ENCODE measurements at regions not wholly inside any gene's neighbourhood (a gene's known extent, or its start where the extent isn't known, plus 50 kb on each side); places are given as distances from the start of the nearest gene placed in this dataset.

- H3K27ac Mint-ChIP-seq: no peak overlapping the region
- H3K27me3 Mint-ChIP-seq: peaks cover 2 to 5% of the 10 kb centered on the region in 2 donors
- Histone ChIP-seq H3K9me3 (ENCODE audit: low read length) (no peaks in the 10 kb centered on the region), H3K27me3 (ENCODE audit: insufficient read depth, low read length, poor library complexity, severe bottlenecking) (no peaks in the 10 kb centered on the region), H3K4me1 (ENCODE audit: insufficient read depth, low read length) (no peaks in the 10 kb centered on the region), H3K4me3 (ENCODE audit: low read length) (no peak overlapping the region), H3K27ac (ENCODE audit: low read depth, low read length) (no peak overlapping the region), H3K36me3 (ENCODE audit: insufficient read depth, low read length) (no peaks in the 10 kb centered on the region)
- ChIA-PET POLR2A (no interaction called here), CTCF (no interaction called here)
- no peak for DNase-seq
- no peaks in the 10 kb centered on the region for H3K36me3 Mint-ChIP-seq
- H3K4me3 Mint-ChIP-seq: no peak overlapping the region
- H3K4me1 Mint-ChIP-seq: no peaks in the 10 kb centered on the region
- H3K9me3 Mint-ChIP-seq: no peaks in the 10 kb centered on the region
These were observed 97.2 kb upstream of the C3orf80 start for GRCh38 chr3:160128056-160128455.

- CTCF ChIA-PET: no interaction called here
- no peak overlapping the region for H3K4me3 Mint-ChIP-seq
- POLR2A ChIA-PET: no interaction called here
These were observed 95.7 kb upstream of the C3orf80 start for GRCh38 chr3:160129459-160130061.

GRCh38 chr3:160130071-160130470, 95.2 kb upstream of the C3orf80 start:
- CTCF ChIA-PET: no interaction called here
- no peak for DNase-seq
- Histone ChIP-seq H3K4me3 (ENCODE audit: low read length) (no peak overlapping the region), H3K27me3 (ENCODE audit: insufficient read depth, low read length, poor library complexity, severe bottlenecking) (no peaks in the 10 kb centered on the region), H3K9me3 (ENCODE audit: low read length) (no peaks in the 10 kb centered on the region), H3K27ac (ENCODE audit: low read depth, low read length) (no peak overlapping the region), H3K36me3 (ENCODE audit: insufficient read depth, low read length) (no peaks in the 10 kb centered on the region), H3K4me1 (ENCODE audit: insufficient read depth, low read length) (no peaks in the 10 kb centered on the region)
- peaks cover 4 to 5% of the 10 kb centered on the region in 2 donors for H3K27me3 Mint-ChIP-seq
- POLR2A ChIA-PET: no interaction called here
- no peak overlapping the region for H3K27ac Mint-ChIP-seq
- H3K4me1 Mint-ChIP-seq: no peaks in the 10 kb centered on the region
- no peak overlapping the region for H3K4me3 Mint-ChIP-seq
- no peaks in the 10 kb centered on the region for H3K9me3 Mint-ChIP-seq
- no peaks in the 10 kb centered on the region for H3K36me3 Mint-ChIP-seq

More at GRCh38 chr3:160129459-160130061, 95.7 kb upstream of the C3orf80 start:
- Histone ChIP-seq H3K27me3 (ENCODE audit: insufficient read depth, low read length, poor library complexity, severe bottlenecking) (no peaks in the 10 kb centered on the region), H3K36me3 (ENCODE audit: insufficient read depth, low read length) (no peaks in the 10 kb centered on the region), H3K4me1 (ENCODE audit: insufficient read depth, low read length) (no peaks in the 10 kb centered on the region), H3K9me3 (ENCODE audit: low read length) (no peaks in the 10 kb centered on the region), H3K27ac (ENCODE audit: low read depth, low read length) (no peak overlapping the region), H3K4me3 (ENCODE audit: low read length) (no peak overlapping the region)
- H3K4me1 Mint-ChIP-seq: no peaks in the 10 kb centered on the region
- no peaks in the 10 kb centered on the region for H3K9me3 Mint-ChIP-seq
- H3K36me3 Mint-ChIP-seq: no peaks in the 10 kb centered on the region
- H3K27me3 Mint-ChIP-seq: peaks cover 4 to 5% of the 10 kb centered on the region in 2 donors
- H3K27ac Mint-ChIP-seq: no peak overlapping the region
- no peak for DNase-seq

GRCh38 chr3:160130950-160131349, 94.3 kb upstream of the C3orf80 start:
- no peaks in the 10 kb centered on the region for H3K4me1 ChIP-seq (ENCODE audit: insufficient read depth, low read length)
- no peak for DNase-seq
- Mint-ChIP-seq H3K27me3 (peaks cover 2 to 4% of the 10 kb centered on the region in 2 donors), H3K27ac (no peak overlapping the region), H3K4me3 (no peak overlapping the region), H3K36me3 (no peaks in the 10 kb centered on the region), H3K4me1 (no peaks in the 10 kb centered on the region), H3K9me3 (no peaks in the 10 kb centered on the region)
- ChIA-PET CTCF (no interaction called here), POLR2A (no interaction called here)
- no peak overlapping the region for H3K4me3 ChIP-seq (ENCODE audit: low read length)
- H3K9me3 ChIP-seq (ENCODE audit: low read length): no peaks in the 10 kb centered on the region
- no peak overlapping the region for H3K27ac ChIP-seq (ENCODE audit: low read depth, low read length)
- H3K27me3 ChIP-seq (ENCODE audit: insufficient read depth, low read length, poor library complexity, severe bottlenecking): no peaks in the 10 kb centered on the region
- H3K36me3 ChIP-seq (ENCODE audit: insufficient read depth, low read length): no peaks in the 10 kb centered on the region

- no peaks in the 10 kb centered on the region for H3K36me3 Mint-ChIP-seq
- H3K4me1 ChIP-seq (ENCODE audit: insufficient read depth, low read length): no peaks in the 10 kb centered on the region
- peaks cover 4 to 7% of the 10 kb centered on the region in 2 donors for H3K27me3 Mint-ChIP-seq
- H3K27me3 ChIP-seq (ENCODE audit: insufficient read depth, low read length, poor library complexity, severe bottlenecking): no peaks in the 10 kb centered on the region
- H3K4me3 ChIP-seq (ENCODE audit: low read length): no peak overlapping the region
- H3K4me1 Mint-ChIP-seq: no peaks in the 10 kb centered on the region
- no peaks in the 10 kb centered on the region for H3K9me3 ChIP-seq (ENCODE audit: low read length)
- H3K36me3 ChIP-seq (ENCODE audit: insufficient read depth, low read length): no peaks in the 10 kb centered on the region
- H3K27ac ChIP-seq (ENCODE audit: low read depth, low read length): no peak overlapping the region
- H3K27ac Mint-ChIP-seq: no peak overlapping the region
- ChIA-PET POLR2A (no interaction called here), CTCF (no interaction called here)
- no peak for DNase-seq
- no peaks in the 10 kb centered on the region for H3K9me3 Mint-ChIP-seq
- no peak overlapping the region for H3K4me3 Mint-ChIP-seq
These were observed 93.0 kb upstream of the C3orf80 start for GRCh38 chr3:160132226-160132625.

- H3K36me3 Mint-ChIP-seq: no peaks in the 10 kb centered on the region
- H3K4me3 Mint-ChIP-seq: no peak overlapping the region
- DNase-seq: no peak
- Histone ChIP-seq H3K4me3 (ENCODE audit: low read length) (no peak overlapping the region), H3K9me3 (ENCODE audit: low read length) (no peaks in the 10 kb centered on the region), H3K27me3 (ENCODE audit: insufficient read depth, low read length, poor library complexity, severe bottlenecking) (no peaks in the 10 kb centered on the region), H3K36me3 (ENCODE audit: insufficient read depth, low read length) (no peaks in the 10 kb centered on the region), H3K4me1 (ENCODE audit: insufficient read depth, low read length) (no peaks in the 10 kb centered on the region), H3K27ac (ENCODE audit: low read depth, low read length) (no peak overlapping the region)
- ChIA-PET CTCF (no interaction called here), POLR2A (no interaction called here)
- no peaks in the 10 kb centered on the region for H3K4me1 Mint-ChIP-seq
- H3K27me3 Mint-ChIP-seq: peaks cover 4 to 5% of the 10 kb centered on the region in 2 donors
- no peak overlapping the region for H3K27ac Mint-ChIP-seq
- no peaks in the 10 kb centered on the region for H3K9me3 Mint-ChIP-seq
These were observed 91.5 kb upstream of the C3orf80 start for GRCh38 chr3:160133757-160134156.

- H3K4me1 Mint-ChIP-seq: no peaks in the 10 kb centered on the region
- POLR2A ChIA-PET: no interaction called here
- no peaks in the 10 kb centered on the region for H3K9me3 Mint-ChIP-seq
- DNase-seq: no peak
- Histone ChIP-seq H3K4me3 (ENCODE audit: low read length) (no peak overlapping the region), H3K4me1 (ENCODE audit: insufficient read depth, low read length) (no peaks in the 10 kb centered on the region), H3K9me3 (ENCODE audit: low read length) (no peaks in the 10 kb centered on the region), H3K36me3 (ENCODE audit: insufficient read depth, low read length) (no peaks in the 10 kb centered on the region), H3K27me3 (ENCODE audit: insufficient read depth, low read length, poor library complexity, severe bottlenecking) (no peaks in the 10 kb centered on the region), H3K27ac (ENCODE audit: low read depth, low read length) (no peak overlapping the region)
- no peak overlapping the region for H3K4me3 Mint-ChIP-seq
- CTCF ChIA-PET: no interaction called here
- no peaks in the 10 kb centered on the region for H3K36me3 Mint-ChIP-seq
- H3K27ac Mint-ChIP-seq: no peak overlapping the region
- H3K27me3 Mint-ChIP-seq: peaks cover 4 to 5% of the 10 kb centered on the region in 2 donors
These were observed 90.8 kb upstream of the C3orf80 start for GRCh38 chr3:160134454-160134853.

GRCh38 chr3:160134964-160135363, 90.3 kb upstream of the C3orf80 start:
- no peaks in the 10 kb centered on the region for H3K9me3 Mint-ChIP-seq
- no peaks in the 10 kb centered on the region for H3K9me3 ChIP-seq (ENCODE audit: low read length)
- no peaks in the 10 kb centered on the region for H3K36me3 ChIP-seq (ENCODE audit: insufficient read depth, low read length)
- no peak overlapping the region for H3K27ac Mint-ChIP-seq
- peaks cover 4 to 5% of the 10 kb centered on the region in 2 donors for H3K27me3 Mint-ChIP-seq
- H3K4me1 Mint-ChIP-seq: no peaks in the 10 kb centered on the region
- no peaks in the 10 kb centered on the region for H3K36me3 Mint-ChIP-seq
- POLR2A ChIA-PET: no interaction called here
- H3K27me3 ChIP-seq (ENCODE audit: insufficient read depth, low read length, poor library complexity, severe bottlenecking): no peaks in the 10 kb centered on the region
- CTCF ChIA-PET: no interaction called here
- no peak overlapping the region for H3K27ac ChIP-seq (ENCODE audit: low read depth, low read length)
- DNase-seq: no peak
- no peak overlapping the region for H3K4me3 ChIP-seq (ENCODE audit: low read length)
- no peaks in the 10 kb centered on the region for H3K4me1 ChIP-seq (ENCODE audit: insufficient read depth, low read length)
- H3K4me3 Mint-ChIP-seq: no peak overlapping the region

GRCh38 chr3:160135851-160136250, 89.4 kb upstream of the C3orf80 start:
- H3K36me3 ChIP-seq (ENCODE audit: insufficient read depth, low read length): no peaks in the 10 kb centered on the region
- H3K27me3 ChIP-seq (ENCODE audit: insufficient read depth, low read length, poor library complexity, severe bottlenecking): no peaks in the 10 kb centered on the region
- H3K9me3 ChIP-seq (ENCODE audit: low read length): no peaks in the 10 kb centered on the region
- H3K36me3 Mint-ChIP-seq: no peaks in the 10 kb centered on the region
- no peak for DNase-seq
- CTCF ChIA-PET: no interaction called here
- H3K4me3 Mint-ChIP-seq: no peak overlapping the region
- H3K4me1 ChIP-seq (ENCODE audit: insufficient read depth, low read length): no peaks in the 10 kb centered on the region
- POLR2A ChIA-PET: no interaction called here
- H3K27me3 Mint-ChIP-seq: peaks cover 4 to 5% of the 10 kb centered on the region in 2 donors
- H3K4me3 ChIP-seq (ENCODE audit: low read length): no peak overlapping the region
- H3K9me3 Mint-ChIP-seq: no peaks in the 10 kb centered on the region
- no peak overlapping the region for H3K27ac ChIP-seq (ENCODE audit: low read depth, low read length)
- H3K27ac Mint-ChIP-seq: no peak overlapping the region
- H3K4me1 Mint-ChIP-seq: no peaks in the 10 kb centered on the region

Measured in CD8-positive, alpha-beta memory T cell (primary cell).